SU-DHL-6 (cell line): ENCODE measurements at regions not wholly inside any gene's neighbourhood (a gene's known extent, or its start where the extent isn't known, plus 50 kb on each side); places are given as distances from the start of the nearest gene placed in this dataset.

ENCODE experiments used
- H2AFZ ChIP-seq: fragments of 200-600 bp; sonication (generic); 2 replicates; pipeline ENCODE4 v1.6.1; 2014; ENCODE audit warnings: low read depth, mild to moderate bottlenecking, moderate library complexity, mixed read lengths, antibody characterized with exemption, low read length; ENCODE audit not compliant: severe bottlenecking
- H3F3A ChIP-seq: fragments of 200-600 bp; shearing (Covaris generic); 2 replicates; pipeline ENCODE4 v1.6.0; 2016; ENCODE audit warnings: antibody characterized with exemption, mild to moderate bottlenecking; ENCODE audit not compliant: insufficient read depth
- H3K27ac ChIP-seq: fragments of 200-600 bp; sonication (generic); 2 replicates; pipeline ENCODE4 v1.5.1; 2016; ENCODE audit warnings: low read depth, mild to moderate bottlenecking, low read length, moderate library complexity, mixed read lengths
- H3K27me3 ChIP-seq: fragments of 200-600 bp; sonication (generic), shearing (Covaris generic); 2 replicates; pipeline ENCODE4 v1.6.0; 2014; ENCODE audit warnings: mild to moderate bottlenecking, low read length
- H3K36me3 ChIP-seq: fragments of 200-600 bp; sonication (generic); 2 replicates; pipeline ENCODE4 v1.6.1; 2014; ENCODE audit warnings: mild to moderate bottlenecking, low read length, mixed read lengths
- H3K4me2 ChIP-seq: fragments of 300-600, 200-600 bp; shearing (Covaris generic), sonication (generic); 2 replicates; pipeline ENCODE4 v1.6.0; 2014; ENCODE audit warnings: low read length, low read depth, mild to moderate bottlenecking; ENCODE audit not compliant: poor library complexity, severe bottlenecking
- H3K4me3 ChIP-seq: fragments of 200-600 bp; sonication (generic); 2 replicates; pipeline ENCODE4 v1.5.1; 2014; ENCODE audit warnings: antibody characterized with exemption, low read length, mild to moderate bottlenecking, mixed read lengths; ENCODE audit not compliant: insufficient read depth, poor library complexity, severe bottlenecking
- H3K79me2 ChIP-seq: fragments of 200-600 bp; sonication (generic); 2 replicates; pipeline ENCODE4 v1.6.1; 2014; ENCODE audit warnings: mild to moderate bottlenecking, low read length, moderate library complexity; ENCODE audit not compliant: insufficient read depth
- H3K9ac ChIP-seq: fragments of 200-600 bp; sonication (generic); 2 replicates; pipeline ENCODE4 v1.7.0; 2014; ENCODE audit warnings: mild to moderate bottlenecking, low read length
- H3K9me2 ChIP-seq: fragments of 200-600 bp; sonication (generic); replicated peaks from 2 replicates; pipeline ENCODE4 v1.6.1; 2014; ENCODE audit warnings: low read length; ENCODE audit not compliant: insufficient read depth
- H3K9me3 ChIP-seq: fragments of 200-600 bp; sonication (generic); 2 replicates; pipeline ENCODE4 v1.6.1; 2014; ENCODE audit warnings: low read length, mixed read lengths; ENCODE audit not compliant: insufficient read depth
- H4K20me1 ChIP-seq: fragments of 200-600 bp; sonication (generic); 2 replicates; pipeline ENCODE4 v1.6.1; 2014; ENCODE audit warnings: low read depth, mild to moderate bottlenecking, antibody characterized with exemption, low read length, moderate library complexity, mixed read lengths
- CTCF ChIP-seq: fragments of 200-600 bp; sonication (generic); IDR thresholded peaks from one replicate; pipeline ENCODE4 v1.5.1; 2017; ENCODE audit warnings: antibody characterized with exemption, mild to moderate bottlenecking, low read length, moderate library complexity; ENCODE audit not compliant: insufficient read depth, poor library complexity, severe bottlenecking
- EZH2phosphoT487 ChIP-seq: fragments of 200-600 bp; sonication (generic), shearing (Covaris generic); conservative IDR thresholded peaks from 2 replicates; pipeline ENCODE4 v1.6.1; 2018; ENCODE audit warnings: mild to moderate bottlenecking, antibody characterized with exemption, low read length, moderate library complexity, mixed read lengths

DNA sequence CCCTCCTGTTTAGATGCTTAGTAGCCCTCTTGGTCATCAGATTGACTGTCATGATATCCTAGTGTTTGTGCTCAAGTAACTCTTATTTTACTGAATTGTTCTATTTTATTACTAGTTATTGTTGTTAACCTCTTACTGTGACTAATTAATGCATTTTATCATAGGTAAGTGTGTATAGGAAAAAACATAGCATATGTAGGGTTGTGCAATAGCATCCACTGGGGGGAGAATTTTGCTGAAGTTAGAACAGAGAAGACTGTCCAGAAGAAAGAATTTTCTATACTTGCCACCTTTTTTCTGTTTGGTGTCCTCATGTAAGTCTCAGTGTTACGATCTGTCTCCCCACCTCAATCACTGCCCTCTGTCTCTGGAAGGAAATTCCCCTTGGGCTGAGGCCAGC, 177.4 kb downstream of the RPIA start:
- no peaks in the 10 kb centered on the region for H3K36me3 ChIP-seq
- H4K20me1 ChIP-seq: no peaks in the 10 kb centered on the region
- no peak overlapping the region for H3K4me3 ChIP-seq
- no peaks in the 10 kb centered on the region for H3K9me2 ChIP-seq
- TF ChIP-seq CTCF (no peak), EZH2phosphoT487 (no peak)
- H3K27me3 ChIP-seq: no peaks in the 10 kb centered on the region
- no peak overlapping the region for H3K9ac ChIP-seq
- H3K27ac ChIP-seq: no peak overlapping the region
- no peaks in the 10 kb centered on the region for H3F3A ChIP-seq
- H3K4me2 ChIP-seq: no peak overlapping the region
- no peaks in the 10 kb centered on the region for H3K79me2 ChIP-seq
- no peak overlapping the region for H2AFZ ChIP-seq
- H3K9me3 ChIP-seq: no peaks in the 10 kb centered on the region

- H3K4me3 ChIP-seq: no peak overlapping the region
- H3F3A ChIP-seq: no peaks in the 10 kb centered on the region
- no peaks in the 10 kb centered on the region for H3K9me2 ChIP-seq
- no peaks in the 10 kb centered on the region for H3K27me3 ChIP-seq
- H2AFZ ChIP-seq: no peak overlapping the region
- no peak for TF ChIP-seq CTCF
- TF ChIP-seq EZH2phosphoT487: no peak
- no peaks in the 10 kb centered on the region for H3K36me3 ChIP-seq
- no peak overlapping the region for H3K4me2 ChIP-seq
- no peaks in the 10 kb centered on the region for H4K20me1 ChIP-seq
- H3K9me3 ChIP-seq: no peaks in the 10 kb centered on the region
- no peak overlapping the region for H3K9ac ChIP-seq
- no peaks in the 10 kb centered on the region for H3K79me2 ChIP-seq
- no peak overlapping the region for H3K27ac ChIP-seq
These were observed 178.9 kb downstream of the RPIA start for GRCh38 chr2:88870267-88870839.

- Histone ChIP-seq H3K4me2 (no peak overlapping the region), H4K20me1 (no peaks in the 10 kb centered on the region), H3K27me3 (no peaks in the 10 kb centered on the region), H3K79me2 (no peaks in the 10 kb centered on the region), H3K27ac (no peak overlapping the region), H3K4me3 (no peak overlapping the region), H3K9me2 (no peaks in the 10 kb centered on the region), H3K9ac (no peak overlapping the region), H2AFZ (no peak overlapping the region), H3F3A (no peaks in the 10 kb centered on the region), H3K9me3 (no peaks in the 10 kb centered on the region), H3K36me3 (no peaks in the 10 kb centered on the region)
- TF ChIP-seq CTCF (no peak), EZH2phosphoT487 (no peak)
These were observed 179.9 kb downstream of the RPIA start for GRCh38 chr2:88871336-88871735.
